K562 (cell line): ENCODE measurements at regions not wholly inside any gene's neighbourhood (a gene's known extent, or its start where the extent isn't known, plus 50 kb on each side); places are given as distances from the start of the nearest gene placed in this dataset.

Experiments
- HCFC1 ChIP-seq: IDR thresholded peaks from 2 replicates; pipeline ENCODE4 v1.6.1; 2012; ENCODE audit warnings: low read depth, low read length, improper control_type of control experiment
- KDM4B ChIP-seq, 2 experiments: fragments of 450-650 bp in 1 of 2; sonication (generic) in 1 of 2; IDR thresholded peaks; 2 replicates each; pipeline ENCODE4 v1.6.1; 2016 to 2017; ENCODE audit warnings: borderline replicate concordance in 2 of 2, antibody characterized with exemption in 1 of 2, low read depth in 1 of 2, mild to moderate bottlenecking in 1 of 2
- RAD21 ChIP-seq, 2 experiments: fragments of 250-450 bp in 1 of 2; fragments of 450-650 bp in 1 of 2; sonication (Bioruptor Pico) in 1 of 2; formaldehyde crosslinking in 1 of 2; IDR thresholded peaks in 1 of 2; conservative IDR thresholded peaks in 1 of 2; 2 replicates each; pipeline versions ENCODE4 v1.4.0 to v1.8.0; 2020 to 2022; ENCODE audit warnings: mild to moderate bottlenecking in 2 of 2, moderate library complexity in 1 of 2
- TBP ChIP-seq: optimal IDR thresholded peaks from 2 replicates; pipeline ENCODE3; 2011; ENCODE audit warnings: low read depth, low read length, improper control_type of control experiment
- ZNF830 ChIP-seq: fragments of 250-450 bp; sonication (Bioruptor Pico); IDR thresholded peaks from 2 replicates; pipeline ENCODE4 v1.5.0; 2021; ENCODE audit warnings: mild to moderate bottlenecking
- ZZZ3 ChIP-seq: fragments of 450-650 bp; IDR thresholded peaks from 2 replicates; pipeline ENCODE4 v1.6.1; 2016; ENCODE audit warnings: antibody characterized with exemption, mild to moderate bottlenecking, moderate library complexity
- TF ChIP-seq, protein P1 (sequence below): sonication (generic); formaldehyde crosslinking; IDR thresholded peaks from 2 replicates; pipeline ENCODE4 v1.8.1; 2023; ENCODE audit warnings: missing genetic modification reagents, mild to moderate bottlenecking, borderline replicate concordance
- TF ChIP-seq, protein P2 (sequence below), 3 experiments: IDR thresholded peaks in 2 of 3; conservative IDR thresholded peaks in 1 of 3; 2 replicates each; pipeline ENCODE4 v1.5.1; 2011 to 2012; ENCODE audit warnings: low read length in 3 of 3, mild to moderate bottlenecking in 3 of 3, control low read depth in 2 of 3, improper control_type of control experiment in 1 of 3, inconsistent platforms in 1 of 3, low read depth in 1 of 3, mixed read lengths in 1 of 3, moderate library complexity in 1 of 3; ENCODE audit not compliant: insufficient read depth in 2 of 3

DNA sequence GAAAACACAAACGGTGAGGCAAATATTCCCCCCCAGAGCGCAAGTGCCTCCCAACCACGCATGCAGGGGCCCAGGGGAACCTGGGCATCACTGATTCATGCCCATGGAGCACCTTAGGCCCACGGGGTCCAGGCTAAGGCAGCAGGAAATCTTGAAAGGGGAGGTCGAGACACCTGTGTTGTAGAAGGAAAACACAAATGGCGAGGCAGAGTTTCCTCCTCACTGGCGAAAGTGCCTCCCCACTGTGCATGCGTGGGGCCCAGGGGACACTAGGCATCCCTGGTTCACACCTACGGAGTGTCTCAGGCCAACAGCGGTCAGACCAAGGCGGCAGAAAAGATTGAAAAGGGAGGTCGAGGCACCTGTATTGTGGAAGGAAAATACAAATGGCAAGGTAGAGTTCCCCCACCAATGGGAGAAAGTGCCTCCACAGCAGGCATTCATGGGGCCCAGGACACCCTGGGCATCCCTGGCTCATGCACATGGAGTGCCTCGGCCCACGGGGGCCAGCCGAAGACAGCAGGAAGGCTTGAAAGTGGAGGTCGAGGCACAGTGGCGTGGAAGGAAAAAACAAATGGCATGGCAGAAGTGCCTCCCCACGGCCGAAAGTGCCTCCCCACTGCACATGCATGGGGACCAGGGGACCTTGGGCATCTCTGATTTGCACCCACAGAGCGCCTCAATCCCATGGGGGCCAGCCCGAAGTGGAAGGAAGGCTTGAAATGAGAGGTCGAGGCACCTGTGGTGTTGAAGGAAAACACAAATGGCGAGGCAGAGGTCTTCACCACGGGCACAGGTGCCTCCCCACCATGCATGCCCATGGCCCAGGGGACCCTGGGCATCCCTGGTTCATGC is 368.8 kb downstream of the ALG10 start:
- no peak for TF ChIP-seq RAD21 (CRISPR knock-in tag; conservative IDR thresholded peaks at IDR 0.05 in 1 of 2, IDR thresholded peaks at IDR 0.05 in 1 of 2)
- TF ChIP-seq KDM4B (IDR thresholded peaks at IDR 0.05; ENCODE audit: borderline replicate concordance in 2 of 2, low read depth in 1 of 2) = no peak
- TF ChIP-seq HCFC1 = no peak
- TF ChIP-seq, protein P1, sequence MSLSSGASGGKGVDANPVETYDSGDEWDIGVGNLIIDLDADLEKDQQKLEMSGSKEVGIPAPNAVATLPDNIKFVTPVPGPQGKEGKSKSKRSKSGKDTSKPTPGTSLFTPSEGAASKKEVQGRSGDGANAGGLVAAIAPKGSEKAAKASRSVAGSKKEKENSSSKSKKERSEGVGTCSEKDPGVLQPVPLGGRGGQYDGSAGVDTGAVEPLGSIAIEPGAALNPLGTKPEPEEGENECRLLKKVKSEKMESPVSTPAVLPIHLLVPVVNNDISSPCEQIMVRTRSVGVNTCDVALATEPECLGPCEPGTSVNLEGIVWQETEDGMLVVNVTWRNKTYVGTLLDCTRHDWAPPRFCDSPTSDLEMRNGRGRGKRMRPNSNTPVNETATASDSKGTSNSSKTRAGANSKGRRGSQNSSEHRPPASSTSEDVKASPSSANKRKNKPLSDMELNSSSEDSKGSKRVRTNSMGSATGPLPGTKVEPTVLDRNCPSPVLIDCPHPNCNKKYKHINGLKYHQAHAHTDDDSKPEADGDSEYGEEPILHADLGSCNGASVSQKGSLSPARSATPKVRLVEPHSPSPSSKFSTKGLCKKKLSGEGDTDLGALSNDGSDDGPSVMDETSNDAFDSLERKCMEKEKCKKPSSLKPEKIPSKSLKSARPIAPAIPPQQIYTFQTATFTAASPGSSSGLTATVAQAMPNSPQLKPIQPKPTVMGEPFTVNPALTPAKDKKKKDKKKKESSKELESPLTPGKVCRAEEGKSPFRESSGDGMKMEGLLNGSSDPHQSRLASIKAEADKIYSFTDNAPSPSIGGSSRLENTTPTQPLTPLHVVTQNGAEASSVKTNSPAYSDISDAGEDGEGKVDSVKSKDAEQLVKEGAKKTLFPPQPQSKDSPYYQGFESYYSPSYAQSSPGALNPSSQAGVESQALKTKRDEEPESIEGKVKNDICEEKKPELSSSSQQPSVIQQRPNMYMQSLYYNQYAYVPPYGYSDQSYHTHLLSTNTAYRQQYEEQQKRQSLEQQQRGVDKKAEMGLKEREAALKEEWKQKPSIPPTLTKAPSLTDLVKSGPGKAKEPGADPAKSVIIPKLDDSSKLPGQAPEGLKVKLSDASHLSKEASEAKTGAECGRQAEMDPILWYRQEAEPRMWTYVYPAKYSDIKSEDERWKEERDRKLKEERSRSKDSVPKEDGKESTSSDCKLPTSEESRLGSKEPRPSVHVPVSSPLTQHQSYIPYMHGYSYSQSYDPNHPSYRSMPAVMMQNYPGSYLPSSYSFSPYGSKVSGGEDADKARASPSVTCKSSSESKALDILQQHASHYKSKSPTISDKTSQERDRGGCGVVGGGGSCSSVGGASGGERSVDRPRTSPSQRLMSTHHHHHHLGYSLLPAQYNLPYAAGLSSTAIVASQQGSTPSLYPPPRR (CRISPR knock-in tag) = no peak
- TF ChIP-seq TBP = no peak
- no peak for TF ChIP-seq ZZZ3
- TF ChIP-seq, protein P2, sequence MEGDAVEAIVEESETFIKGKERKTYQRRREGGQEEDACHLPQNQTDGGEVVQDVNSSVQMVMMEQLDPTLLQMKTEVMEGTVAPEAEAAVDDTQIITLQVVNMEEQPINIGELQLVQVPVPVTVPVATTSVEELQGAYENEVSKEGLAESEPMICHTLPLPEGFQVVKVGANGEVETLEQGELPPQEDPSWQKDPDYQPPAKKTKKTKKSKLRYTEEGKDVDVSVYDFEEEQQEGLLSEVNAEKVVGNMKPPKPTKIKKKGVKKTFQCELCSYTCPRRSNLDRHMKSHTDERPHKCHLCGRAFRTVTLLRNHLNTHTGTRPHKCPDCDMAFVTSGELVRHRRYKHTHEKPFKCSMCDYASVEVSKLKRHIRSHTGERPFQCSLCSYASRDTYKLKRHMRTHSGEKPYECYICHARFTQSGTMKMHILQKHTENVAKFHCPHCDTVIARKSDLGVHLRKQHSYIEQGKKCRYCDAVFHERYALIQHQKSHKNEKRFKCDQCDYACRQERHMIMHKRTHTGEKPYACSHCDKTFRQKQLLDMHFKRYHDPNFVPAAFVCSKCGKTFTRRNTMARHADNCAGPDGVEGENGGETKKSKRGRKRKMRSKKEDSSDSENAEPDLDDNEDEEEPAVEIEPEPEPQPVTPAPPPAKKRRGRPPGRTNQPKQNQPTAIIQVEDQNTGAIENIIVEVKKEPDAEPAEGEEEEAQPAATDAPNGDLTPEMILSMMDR (IDR thresholded peaks at IDR 0.05 in 2 of 3, conservative IDR thresholded peaks at IDR 0.05 in 1 of 3; ENCODE audit: insufficient read depth in 2 of 3, low read depth in 1 of 3, low read length in 3 of 3) = no peak
- no peak for TF ChIP-seq ZNF830 (CRISPR knock-in tag)
